ENCODE measurements at regions not wholly inside any gene's neighbourhood (a gene's known extent, or its start where the extent isn't known, plus 50 kb on each side); places are given as distances from the start of the nearest gene placed in this dataset.

DNA sequence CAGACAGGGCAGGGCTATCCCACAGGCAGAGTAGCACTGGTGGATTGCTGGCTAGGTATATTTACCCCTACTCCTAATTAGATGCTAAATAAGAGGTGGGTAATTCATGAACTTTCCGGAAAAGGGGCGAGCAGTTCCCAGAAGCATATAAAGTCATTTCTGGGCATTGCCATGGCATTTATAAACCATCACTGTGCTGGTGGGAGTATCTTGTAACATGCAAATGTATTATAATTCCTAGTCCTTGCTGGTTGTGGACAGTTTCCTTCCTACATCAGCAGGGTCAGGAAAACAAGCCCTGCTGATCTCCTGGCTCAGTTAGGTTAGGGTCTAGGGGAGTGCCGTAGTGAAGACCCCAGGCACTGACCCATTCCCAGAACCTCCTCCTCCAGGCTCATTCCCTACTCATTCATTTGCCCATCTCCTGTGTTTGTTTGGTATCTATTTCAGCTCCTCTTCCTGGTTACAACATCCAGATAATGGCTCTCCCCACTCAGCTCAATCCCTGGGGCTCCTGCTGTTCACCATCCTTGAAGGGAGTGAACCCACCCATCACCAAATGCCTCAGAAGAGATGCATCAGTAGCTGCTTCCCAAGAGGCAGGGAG lies 282.7 kb downstream of the SRBD1 start:
- TF ChIP-seq, protein P1, sequence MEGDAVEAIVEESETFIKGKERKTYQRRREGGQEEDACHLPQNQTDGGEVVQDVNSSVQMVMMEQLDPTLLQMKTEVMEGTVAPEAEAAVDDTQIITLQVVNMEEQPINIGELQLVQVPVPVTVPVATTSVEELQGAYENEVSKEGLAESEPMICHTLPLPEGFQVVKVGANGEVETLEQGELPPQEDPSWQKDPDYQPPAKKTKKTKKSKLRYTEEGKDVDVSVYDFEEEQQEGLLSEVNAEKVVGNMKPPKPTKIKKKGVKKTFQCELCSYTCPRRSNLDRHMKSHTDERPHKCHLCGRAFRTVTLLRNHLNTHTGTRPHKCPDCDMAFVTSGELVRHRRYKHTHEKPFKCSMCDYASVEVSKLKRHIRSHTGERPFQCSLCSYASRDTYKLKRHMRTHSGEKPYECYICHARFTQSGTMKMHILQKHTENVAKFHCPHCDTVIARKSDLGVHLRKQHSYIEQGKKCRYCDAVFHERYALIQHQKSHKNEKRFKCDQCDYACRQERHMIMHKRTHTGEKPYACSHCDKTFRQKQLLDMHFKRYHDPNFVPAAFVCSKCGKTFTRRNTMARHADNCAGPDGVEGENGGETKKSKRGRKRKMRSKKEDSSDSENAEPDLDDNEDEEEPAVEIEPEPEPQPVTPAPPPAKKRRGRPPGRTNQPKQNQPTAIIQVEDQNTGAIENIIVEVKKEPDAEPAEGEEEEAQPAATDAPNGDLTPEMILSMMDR (IDR thresholded peaks at IDR 0.05) = no peak
- TF ChIP-seq POLR2A (IDR thresholded peaks at IDR 0.05) = no peak
